Amniotic epithelial cell (primary cell): ENCODE measurements at regions not wholly inside any gene's neighbourhood (a gene's known extent, or its start where the extent isn't known, plus 50 kb on each side); places are given as distances from the start of the nearest gene placed in this dataset.

Source experiments
- DNase-seq: peaks from one replicate; pipeline ENCODE4 v3.0.0-alpha.2; 2010; ENCODE audit warnings: low read depth

GRCh38 chr15:93645594-93645993 is 556.6 kb upstream of the RGMA start:
- DNase-seq, result no peak

- DNase-seq, result no peak
These were observed 555.6 kb upstream of the RGMA start for GRCh38 chr15:93644595-93644994.

GRCh38 chr15:93640411-93640962 is 551.5 kb upstream of the RGMA start:
- no peak for DNase-seq

- no peak for DNase-seq
These were observed 543.1 kb upstream of the RGMA start for GRCh38 chr15:93631958-93632618.

GRCh38 chr15:93619597-93619996 is 530.6 kb upstream of the RGMA start:
- no peak for DNase-seq

- no peak for DNase-seq
These were observed 528.4 kb upstream of the RGMA start for GRCh38 chr15:93617443-93617842.

- no peak for DNase-seq
These were observed 525.5 kb upstream of the RGMA start for GRCh38 chr15:93614386-93615104.

- DNase-seq, result no peak
These were observed 524.4 kb upstream of the RGMA start for GRCh38 chr15:93613386-93613785.

- DNase-seq, result no peak
These were observed 523.9 kb upstream of the RGMA start for GRCh38 chr15:93612953-93613352.

- no peak for DNase-seq
These were observed 521.9 kb upstream of the RGMA start for GRCh38 chr15:93610944-93611343.

- DNase-seq, result no peak
These were observed 519.7 kb upstream of the RGMA start for GRCh38 chr15:93608643-93609148.

GRCh38 chr15:93603550-93603949 is 514.5 kb upstream of the RGMA start:
- no peak for DNase-seq

GRCh38 chr15:93587059-93587521 is 498.1 kb upstream of the RGMA start:
- DNase-seq, result no peak

GRCh38 chr15:93585012-93585411 is 496.0 kb upstream of the RGMA start:
- no peak for DNase-seq

GRCh38 chr15:93583968-93584367 is 495.0 kb upstream of the RGMA start:
- no peak for DNase-seq

GRCh38 chr15:93583552-93583951 is 494.5 kb upstream of the RGMA start:
- DNase-seq, result no peak

- no peak for DNase-seq
These were observed 481.5 kb upstream of the RGMA start for GRCh38 chr15:93570527-93570926.

GRCh38 chr15:93566762-93567161 is 477.8 kb upstream of the RGMA start:
- DNase-seq, result no peak

- no peak for DNase-seq
These were observed 476.2 kb upstream of the RGMA start for GRCh38 chr15:93565201-93565600.

GRCh38 chr15:93563218-93563617 is 474.2 kb upstream of the RGMA start:
- DNase-seq, result no peak

- DNase-seq, result no peak
These were observed 473.5 kb upstream of the RGMA start for GRCh38 chr15:93562395-93563123.

- no peak for DNase-seq
These were observed 468.7 kb upstream of the RGMA start for GRCh38 chr15:93557696-93558095.
